ENCODE measurements at regions not wholly inside any gene's neighbourhood (a gene's known extent, or its start where the extent isn't known, plus 50 kb on each side); places are given as distances from the start of the nearest gene placed in this dataset.

- H3K27ac ChIP-seq (replicated peaks in 1 of 4): no peak overlapping the region
- intact Hi-C loops (cut with DNase I): no loop called here
- H3K4me1 ChIP-seq: peaks cover 0 to 10% (median 5%) of the 10 kb centered on the region in 4 donors
- no peak for DNase-seq (ENCODE audit: extremely low spot score)
- WGBS: 54% methylated on average over 2 of the region's 2 CpGs
- no peak for TF ChIP-seq POLR2AphosphoS5 (IDR thresholded peaks at IDR 0.05)
- TF ChIP-seq EP300 (IDR thresholded peaks at IDR 0.05): no peak
- TF ChIP-seq CTCF (IDR thresholded peaks at IDR 0.05): no peak
- TF ChIP-seq POLR2A (IDR thresholded peaks at IDR 0.05; ENCODE audit: low read depth): no peak
- H3K4me3 ChIP-seq: no peak overlapping the region
- no peaks in the 10 kb centered on the region for H3K36me3 ChIP-seq
- no peaks in the 10 kb centered on the region for H3K9me3 ChIP-seq
- H3K27me3 ChIP-seq: no peaks in the 10 kb centered on the region
These were observed 1030.3 kb downstream of the CDH8 start for GRCh38 chr16:61005952-61006351.

GRCh38 chr16:61002479-61003204 lies 1033.6 kb downstream of the CDH8 start:
- Histone ChIP-seq H3K9me3 (no peaks in the 10 kb centered on the region), H3K4me1 (peaks cover 0 to 9% (median 4%) of the 10 kb centered on the region in 4 donors), H3K36me3 (no peaks in the 10 kb centered on the region), H3K4me3 (no peak overlapping the region), H3K27me3 (no peaks in the 10 kb centered on the region), H3K27ac (replicated peaks in 1 of 4) (no peak overlapping the region)
- intact Hi-C loops (cut with DNase I): no loop called here
- 13% methylated on average over 4 of the region's 4 CpGs for WGBS
- DNase-seq (ENCODE audit: extremely low spot score): no peak
- TF ChIP-seq CTCF (IDR thresholded peaks at IDR 0.05): no peak
- TF ChIP-seq POLR2AphosphoS5 (IDR thresholded peaks at IDR 0.05): no peak

- Histone ChIP-seq H3K9me3 (no peaks in the 10 kb centered on the region), H3K4me1 (no peaks in the 10 kb centered on the region), H3K36me3 (no peaks in the 10 kb centered on the region), H3K27ac (replicated peaks in 1 of 4) (no peak overlapping the region), H3K27me3 (no peaks in the 10 kb centered on the region), H3K4me3 (no peak overlapping the region)
- DNase-seq (ENCODE audit: extremely low spot score): no peak
- no peak for TF ChIP-seq POLR2AphosphoS5 (IDR thresholded peaks at IDR 0.05)
- no peak for TF ChIP-seq CTCF (IDR thresholded peaks at IDR 0.05)
- no peak for TF ChIP-seq EP300 (IDR thresholded peaks at IDR 0.05)
- TF ChIP-seq POLR2A (IDR thresholded peaks at IDR 0.05; ENCODE audit: low read depth): no peak
- intact Hi-C loops (cut with DNase I): no loop called here
These were observed 1044.4 kb downstream of the CDH8 start for GRCh38 chr16:60991886-60992285.

- Histone ChIP-seq H3K36me3 (no peaks in the 10 kb centered on the region), H3K27ac (replicated peaks in 1 of 4) (no peak overlapping the region), H3K9me3 (no peaks in the 10 kb centered on the region), H3K27me3 (no peaks in the 10 kb centered on the region), H3K4me3 (no peak overlapping the region), H3K4me1 (no peaks in the 10 kb centered on the region)
- no peak for TF ChIP-seq POLR2A (IDR thresholded peaks at IDR 0.05; ENCODE audit: low read depth)
- no peak for TF ChIP-seq POLR2AphosphoS5 (IDR thresholded peaks at IDR 0.05)
- no peak for TF ChIP-seq CTCF (IDR thresholded peaks at IDR 0.05)
- no peak for TF ChIP-seq EP300 (IDR thresholded peaks at IDR 0.05)
- DNase-seq (ENCODE audit: extremely low spot score): no peak
- intact Hi-C loops (cut with DNase I): no loop called here
- WGBS: 59% methylated on average over 5 of the region's 5 CpGs
These were observed 1046.6 kb downstream of the CDH8 start for GRCh38 chr16:60989592-60989991.

GRCh38 chr16:60979119-60979518 lies 1057.1 kb downstream of the CDH8 start:
- TF ChIP-seq CTCF (IDR thresholded peaks at IDR 0.05) (no peak), POLR2A (IDR thresholded peaks at IDR 0.05; ENCODE audit: low read depth) (no peak), POLR2AphosphoS5 (IDR thresholded peaks at IDR 0.05) (no peak), EP300 (IDR thresholded peaks at IDR 0.05) (no peak)

More at GRCh38 chr16:60979119-60979518, 1057.1 kb downstream of the CDH8 start:
- H3K36me3 ChIP-seq: no peaks in the 10 kb centered on the region
- WGBS: 40% methylated on average over 1 of the region's 2 CpGs
- no peak overlapping the region for H3K4me3 ChIP-seq
- no peak overlapping the region for H3K27ac ChIP-seq (replicated peaks in 1 of 4)
- no peaks in the 10 kb centered on the region for H3K4me1 ChIP-seq
- H3K27me3 ChIP-seq: no peaks in the 10 kb centered on the region
- intact Hi-C loops (cut with DNase I): no loop called here
- no peaks in the 10 kb centered on the region for H3K9me3 ChIP-seq
- DNase-seq (ENCODE audit: extremely low spot score): no peak
